Chondrocyte (in vitro differentiated cells): ENCODE measurements at regions not wholly inside any gene's neighbourhood (a gene's known extent, or its start where the extent isn't known, plus 50 kb on each side); places are given as distances from the start of the nearest gene placed in this dataset.
"Not testable (repeated sequence)": the region's sequence is repeated elsewhere in the genome, so short reads cannot be mapped to it uniquely, and the experiment has no call there.

Experiments
- DNase-seq: peaks from one replicate; pipeline ENCODE4 v3.0.0; 2021; ENCODE audit warnings: mixed read lengths, low spot score
- H3K27ac Mint-ChIP-seq: one replicate; pipeline ENCODE4 v1.8.0; 2021; ENCODE audit warnings: mild to moderate bottlenecking, moderate library complexity, mixed read lengths; ENCODE audit not compliant: unreplicated experiment
- H3K27me3 Mint-ChIP-seq: 2 replicates; pipeline ENCODE4 v1.8.0; 2021; ENCODE audit warnings: low read depth, mixed read lengths
- H3K36me3 Mint-ChIP-seq: 2 replicates; pipeline ENCODE4 v1.8.0; 2021; ENCODE audit warnings: low read depth, mixed read lengths
- H3K4me1 Mint-ChIP-seq: 2 replicates; pipeline ENCODE4 v1.8.0; 2021; ENCODE audit warnings: low read depth, mild to moderate bottlenecking, mixed read lengths
- H3K4me3 Mint-ChIP-seq: one replicate; pipeline ENCODE4 v1.8.0; 2021; ENCODE audit warnings: mild to moderate bottlenecking, moderate library complexity, mixed read lengths; ENCODE audit not compliant: unreplicated experiment
- H3K9me3 Mint-ChIP-seq: 2 replicates; pipeline ENCODE4 v1.8.0; 2021; ENCODE audit warnings: low read depth, mixed read lengths
- TF ChIP-seq, protein P1 (sequence below): fragments of 200-600 bp; sonication (generic); IDR thresholded peaks from 2 replicates; pipeline ENCODE4 v1.5.0; 2021; ENCODE audit warnings: antibody characterized with exemption, mild to moderate bottlenecking, moderate library complexity

DNA sequence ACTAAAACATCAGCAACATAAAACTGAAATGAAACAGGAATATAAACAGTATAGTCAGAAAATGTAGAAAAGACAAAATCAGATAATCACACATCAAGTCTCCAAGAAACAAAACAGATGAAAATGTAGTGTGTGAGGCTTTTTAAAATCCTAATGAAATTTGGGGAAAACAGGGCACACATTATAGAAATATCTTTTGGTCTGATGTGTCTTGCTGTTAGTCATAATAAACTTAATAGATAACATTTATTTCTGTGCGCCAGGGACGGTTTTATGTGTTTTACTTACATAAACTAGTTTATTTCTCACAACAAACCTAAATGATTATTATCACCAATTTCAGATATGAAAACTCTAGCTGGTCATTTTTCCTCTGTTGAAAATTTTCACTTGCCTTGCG, 293.9 kb upstream of the GATB start:
- TF ChIP-seq, protein P1, sequence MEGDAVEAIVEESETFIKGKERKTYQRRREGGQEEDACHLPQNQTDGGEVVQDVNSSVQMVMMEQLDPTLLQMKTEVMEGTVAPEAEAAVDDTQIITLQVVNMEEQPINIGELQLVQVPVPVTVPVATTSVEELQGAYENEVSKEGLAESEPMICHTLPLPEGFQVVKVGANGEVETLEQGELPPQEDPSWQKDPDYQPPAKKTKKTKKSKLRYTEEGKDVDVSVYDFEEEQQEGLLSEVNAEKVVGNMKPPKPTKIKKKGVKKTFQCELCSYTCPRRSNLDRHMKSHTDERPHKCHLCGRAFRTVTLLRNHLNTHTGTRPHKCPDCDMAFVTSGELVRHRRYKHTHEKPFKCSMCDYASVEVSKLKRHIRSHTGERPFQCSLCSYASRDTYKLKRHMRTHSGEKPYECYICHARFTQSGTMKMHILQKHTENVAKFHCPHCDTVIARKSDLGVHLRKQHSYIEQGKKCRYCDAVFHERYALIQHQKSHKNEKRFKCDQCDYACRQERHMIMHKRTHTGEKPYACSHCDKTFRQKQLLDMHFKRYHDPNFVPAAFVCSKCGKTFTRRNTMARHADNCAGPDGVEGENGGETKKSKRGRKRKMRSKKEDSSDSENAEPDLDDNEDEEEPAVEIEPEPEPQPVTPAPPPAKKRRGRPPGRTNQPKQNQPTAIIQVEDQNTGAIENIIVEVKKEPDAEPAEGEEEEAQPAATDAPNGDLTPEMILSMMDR: no peak
- Mint-ChIP-seq H3K4me3 (no peak overlapping the region), H3K4me1 (peaks cover 20% of the 10 kb centered on the region), H3K9me3 (peaks cover 26% of the 10 kb centered on the region), H3K27me3 (peaks cover 15% of the 10 kb centered on the region), H3K36me3 (peaks cover 5% of the 10 kb centered on the region), H3K27ac (no peak overlapping the region)
- no peak for DNase-seq

DNA sequence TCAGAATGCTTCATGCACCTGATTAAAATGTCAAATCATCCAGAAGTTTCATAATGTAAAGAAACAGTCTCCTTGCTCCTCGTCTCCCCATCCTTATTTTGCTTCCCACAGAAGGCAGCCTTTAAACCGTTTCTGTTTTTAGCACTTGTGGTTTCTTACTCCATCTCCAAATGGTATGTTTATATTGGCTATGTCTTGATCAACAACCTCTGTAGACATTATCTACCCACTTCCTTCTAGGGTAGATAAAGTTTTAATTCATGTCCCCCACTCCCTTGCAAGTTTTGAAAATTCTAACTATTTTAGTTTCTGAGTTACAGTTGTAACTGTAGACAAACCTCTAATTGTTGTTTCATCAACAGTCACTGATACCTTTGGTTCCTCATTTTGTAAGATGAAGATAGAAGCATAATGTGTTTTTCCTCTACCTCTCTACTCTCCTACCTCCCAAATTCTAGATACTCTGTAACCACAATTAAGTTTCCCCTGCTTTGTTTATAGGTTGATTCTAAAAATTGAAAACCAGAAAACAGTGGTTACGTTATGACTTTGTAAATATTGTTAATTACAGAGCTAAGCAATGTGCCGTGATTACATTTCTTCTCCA, 291.7 kb upstream of the GATB start:
- DNase-seq: no peak
- H3K36me3 Mint-ChIP-seq: no peaks in the 10 kb centered on the region
- TF ChIP-seq, protein P1: no peak
- H3K4me3 Mint-ChIP-seq: no peak overlapping the region
- peaks cover 19% of the 10 kb centered on the region for H3K9me3 Mint-ChIP-seq
- peaks cover 10% of the 10 kb centered on the region for H3K27me3 Mint-ChIP-seq
- H3K4me1 Mint-ChIP-seq: peaks cover 20% of the 10 kb centered on the region
- H3K27ac Mint-ChIP-seq: no peak overlapping the region

DNA sequence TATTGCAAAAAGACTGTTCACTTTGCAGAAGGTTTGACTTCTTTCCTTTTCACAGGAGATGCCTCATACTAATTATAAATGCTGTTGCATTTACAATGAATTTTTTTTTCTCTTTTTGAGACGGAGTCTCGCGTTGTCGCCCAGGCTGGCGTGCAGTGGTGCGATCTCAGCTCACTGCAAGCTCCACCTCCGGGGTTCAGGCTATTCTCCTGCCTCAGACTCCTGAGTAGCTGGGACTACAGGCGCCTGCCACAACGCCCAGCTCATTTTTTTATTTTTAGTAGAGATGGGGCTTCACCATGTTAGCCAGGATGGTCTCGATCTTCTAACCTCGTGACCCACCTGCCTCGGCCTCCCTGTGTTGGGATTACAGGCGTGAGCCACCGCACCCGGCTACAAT, 290.5 kb upstream of the GATB start:
- not testable (repeated sequence) for H3K4me3 Mint-ChIP-seq, H3K9me3 Mint-ChIP-seq, H3K36me3 Mint-ChIP-seq, DNase-seq, H3K27ac Mint-ChIP-seq
- Mint-ChIP-seq H3K27me3 (peaks cover 10% of the 10 kb centered on the region), H3K4me1 (peaks cover 20% of the 10 kb centered on the region)

DNA sequence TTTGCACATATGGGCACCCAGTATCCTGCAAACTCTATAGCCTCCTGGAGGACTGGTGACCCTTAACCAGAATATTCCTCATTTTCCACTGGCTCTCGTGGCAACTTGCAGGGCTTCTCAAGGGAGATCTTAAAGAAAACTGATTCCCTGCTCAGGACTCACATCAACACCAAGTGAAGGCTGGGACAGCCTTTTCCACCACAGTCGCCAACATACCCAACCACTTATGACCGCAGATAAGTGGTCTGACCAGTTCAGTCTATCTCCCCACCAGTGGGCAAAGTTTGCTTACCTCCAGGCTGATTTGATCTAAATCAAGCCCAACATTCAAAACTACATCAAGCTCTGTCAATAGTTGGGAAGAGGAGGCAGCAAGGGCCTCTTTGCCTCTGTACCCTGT, 289.3 kb upstream of the GATB start:
- H3K27me3 Mint-ChIP-seq: peaks cover 7% of the 10 kb centered on the region

DNA sequence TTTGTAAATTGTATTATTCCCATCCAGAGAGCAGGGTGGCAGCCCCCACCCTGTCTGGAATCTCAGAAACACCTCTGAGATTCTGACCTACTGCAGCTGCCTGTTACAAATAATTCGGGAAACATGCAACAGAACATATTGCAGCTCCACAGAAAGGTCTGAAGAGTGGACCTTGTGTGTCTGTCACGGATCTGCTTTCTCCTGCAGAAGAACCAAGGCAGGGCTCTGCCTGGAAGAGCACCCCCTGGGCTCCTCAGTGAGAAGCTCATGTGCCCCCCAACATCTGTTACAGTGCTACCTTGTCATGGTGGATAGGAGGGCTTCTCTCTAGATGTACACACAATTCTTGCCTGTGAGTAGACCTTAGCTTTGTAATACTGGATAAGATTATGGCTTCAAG, 286.6 kb upstream of the GATB start:
- no peak for DNase-seq
- peaks cover 8% of the 10 kb centered on the region for H3K36me3 Mint-ChIP-seq
- H3K27me3 Mint-ChIP-seq: peaks cover 10% of the 10 kb centered on the region
- TF ChIP-seq, protein P1: no peak
- H3K4me3 Mint-ChIP-seq: no peak overlapping the region
- no peak overlapping the region for H3K27ac Mint-ChIP-seq
- peaks cover 20% of the 10 kb centered on the region for H3K4me1 Mint-ChIP-seq
- H3K9me3 Mint-ChIP-seq: peaks cover 11% of the 10 kb centered on the region

More for the DNA sequence above, 289.3 kb upstream of the GATB start:
- H3K27ac Mint-ChIP-seq: no peak overlapping the region
- no peak overlapping the region for H3K4me3 Mint-ChIP-seq
- DNase-seq: no peak
- H3K36me3 Mint-ChIP-seq: no peaks in the 10 kb centered on the region
- TF ChIP-seq, protein P1: no peak
- H3K4me1 Mint-ChIP-seq: peaks cover 31% of the 10 kb centered on the region
- peaks cover 3% of the 10 kb centered on the region for H3K9me3 Mint-ChIP-seq
